ENCODE measurements at regions not wholly inside any gene's neighbourhood (a gene's known extent, or its start where the extent isn't known, plus 50 kb on each side); places are given as distances from the start of the nearest gene placed in this dataset.

GRCh38 chr5:130981663-130982062 lies 183.4 kb downstream of the HINT1 start:
- no peak overlapping the region for H3K27ac Mint-ChIP-seq
- H3K36me3 Mint-ChIP-seq, result peaks cover 6% of the 10 kb centered on the region
- H3K4me1 Mint-ChIP-seq (ENCODE audit: low read depth), result no peaks in the 10 kb centered on the region
- H3K27me3 Mint-ChIP-seq, result peaks cover 15% of the 10 kb centered on the region
- no peak overlapping the region for H3K4me3 Mint-ChIP-seq
- H3K9me3 Mint-ChIP-seq (ENCODE audit: low read depth), result peaks cover 6% of the 10 kb centered on the region

- no peak overlapping the region for H3K4me3 Mint-ChIP-seq
- peaks cover 6% of the 10 kb centered on the region for H3K9me3 Mint-ChIP-seq (ENCODE audit: low read depth)
- no peak overlapping the region for H3K27ac Mint-ChIP-seq
Measured at GRCh38 chr5:130978475-130978874, 186.6 kb downstream of the HINT1 start.

GRCh38 chr5:130976493-130976892 lies 188.6 kb downstream of the HINT1 start:
- Mint-ChIP-seq H3K36me3 (peaks cover 6% of the 10 kb centered on the region), H3K9me3 (ENCODE audit: low read depth) (peaks cover 6% of the 10 kb centered on the region), H3K27ac (no peak overlapping the region), H3K4me3 (no peak overlapping the region), H3K4me1 (ENCODE audit: low read depth) (no peaks in the 10 kb centered on the region), H3K27me3 (peaks cover 21% of the 10 kb centered on the region)

More at GRCh38 chr5:130978475-130978874, 186.6 kb downstream of the HINT1 start:
- Mint-ChIP-seq H3K4me1 (ENCODE audit: low read depth) (no peaks in the 10 kb centered on the region), H3K36me3 (peaks cover 6% of the 10 kb centered on the region), H3K27me3 (peaks cover 19% of the 10 kb centered on the region)

GRCh38 chr5:130975847-130976246 lies 189.2 kb downstream of the HINT1 start:
- peaks cover 6% of the 10 kb centered on the region for H3K36me3 Mint-ChIP-seq
- no peak overlapping the region for H3K27ac Mint-ChIP-seq
- H3K27me3 Mint-ChIP-seq, result peaks cover 20% of the 10 kb centered on the region
- H3K4me3 Mint-ChIP-seq, result no peak overlapping the region
- H3K4me1 Mint-ChIP-seq (ENCODE audit: low read depth), result no peaks in the 10 kb centered on the region
- H3K9me3 Mint-ChIP-seq (ENCODE audit: low read depth), result peaks cover 6% of the 10 kb centered on the region

GRCh38 chr5:130975299-130975698 lies 189.8 kb downstream of the HINT1 start:
- Mint-ChIP-seq H3K4me1 (ENCODE audit: low read depth) (no peaks in the 10 kb centered on the region), H3K4me3 (no peak overlapping the region), H3K27me3 (peaks cover 19% of the 10 kb centered on the region), H3K27ac (no peak overlapping the region), H3K36me3 (peaks cover 6% of the 10 kb centered on the region), H3K9me3 (ENCODE audit: low read depth) (peaks cover 6% of the 10 kb centered on the region)

- Mint-ChIP-seq H3K4me3 (no peak overlapping the region), H3K4me1 (ENCODE audit: low read depth) (no peaks in the 10 kb centered on the region), H3K9me3 (ENCODE audit: low read depth) (peaks cover 2% of the 10 kb centered on the region), H3K36me3 (peaks cover 2% of the 10 kb centered on the region), H3K27me3 (peaks cover 14% of the 10 kb centered on the region), H3K27ac (no peak overlapping the region)
Measured at GRCh38 chr5:130974021-130974683, 190.9 kb downstream of the HINT1 start.

GRCh38 chr5:130966990-130967525 lies 198.0 kb downstream of the HINT1 start:
- Mint-ChIP-seq H3K36me3 (peaks cover 5% of the 10 kb centered on the region), H3K4me3 (no peak overlapping the region), H3K9me3 (ENCODE audit: low read depth) (peaks cover 2% of the 10 kb centered on the region), H3K27me3 (peaks cover 2% of the 10 kb centered on the region), H3K4me1 (ENCODE audit: low read depth) (no peaks in the 10 kb centered on the region), H3K27ac (no peak overlapping the region)

GRCh38 chr5:130965920-130966319 lies 199.1 kb downstream of the HINT1 start:
- no peak overlapping the region for H3K4me3 Mint-ChIP-seq
- peaks cover 2% of the 10 kb centered on the region for H3K27me3 Mint-ChIP-seq
- no peak overlapping the region for H3K27ac Mint-ChIP-seq
- H3K36me3 Mint-ChIP-seq, result peaks cover 6% of the 10 kb centered on the region
- peaks cover 3% of the 10 kb centered on the region for H3K9me3 Mint-ChIP-seq (ENCODE audit: low read depth)
- H3K4me1 Mint-ChIP-seq (ENCODE audit: low read depth), result no peaks in the 10 kb centered on the region

GRCh38 chr5:130965360-130965759 lies 199.7 kb downstream of the HINT1 start:
- H3K27ac Mint-ChIP-seq, result no peak overlapping the region
- H3K4me3 Mint-ChIP-seq, result no peak overlapping the region
- peaks cover 3% of the 10 kb centered on the region for H3K9me3 Mint-ChIP-seq (ENCODE audit: low read depth)
- H3K36me3 Mint-ChIP-seq, result peaks cover 7% of the 10 kb centered on the region
- no peaks in the 10 kb centered on the region for H3K4me1 Mint-ChIP-seq (ENCODE audit: low read depth)
- peaks cover 2% of the 10 kb centered on the region for H3K27me3 Mint-ChIP-seq

GRCh38 chr5:130964231-130965202 lies 200.5 kb downstream of the HINT1 start:
- Mint-ChIP-seq H3K27ac (no peak overlapping the region), H3K36me3 (peaks cover 4% of the 10 kb centered on the region), H3K4me3 (no peak overlapping the region), H3K9me3 (ENCODE audit: low read depth) (peaks cover 3% of the 10 kb centered on the region), H3K27me3 (no peaks in the 10 kb centered on the region), H3K4me1 (ENCODE audit: low read depth) (no peaks in the 10 kb centered on the region)

GRCh38 chr5:130963798-130964197 lies 201.3 kb downstream of the HINT1 start:
- Mint-ChIP-seq H3K27me3 (no peaks in the 10 kb centered on the region), H3K36me3 (peaks cover 4% of the 10 kb centered on the region), H3K9me3 (ENCODE audit: low read depth) (peaks cover 3% of the 10 kb centered on the region), H3K27ac (no peak overlapping the region), H3K4me1 (ENCODE audit: low read depth) (no peaks in the 10 kb centered on the region), H3K4me3 (no peak overlapping the region)

GRCh38 chr5:130957151-130957550 lies 207.9 kb downstream of the HINT1 start:
- H3K4me1 Mint-ChIP-seq (ENCODE audit: low read depth), result no peaks in the 10 kb centered on the region
- H3K9me3 Mint-ChIP-seq (ENCODE audit: low read depth), result peaks cover 2% of the 10 kb centered on the region
- peaks cover 2% of the 10 kb centered on the region for H3K36me3 Mint-ChIP-seq
- H3K27me3 Mint-ChIP-seq, result no peaks in the 10 kb centered on the region
- no peak overlapping the region for H3K27ac Mint-ChIP-seq
- no peak overlapping the region for H3K4me3 Mint-ChIP-seq

GRCh38 chr5:130955041-130955440 lies 210.0 kb downstream of the HINT1 start:
- Mint-ChIP-seq H3K4me3 (no peak overlapping the region), H3K27me3 (no peaks in the 10 kb centered on the region), H3K4me1 (ENCODE audit: low read depth) (no peaks in the 10 kb centered on the region), H3K9me3 (ENCODE audit: low read depth) (no peaks in the 10 kb centered on the region), H3K36me3 (no peaks in the 10 kb centered on the region), H3K27ac (no peak overlapping the region)

- Mint-ChIP-seq H3K27ac (no peak overlapping the region), H3K4me3 (no peak overlapping the region), H3K9me3 (ENCODE audit: low read depth) (no peaks in the 10 kb centered on the region), H3K27me3 (no peaks in the 10 kb centered on the region), H3K36me3 (no peaks in the 10 kb centered on the region), H3K4me1 (ENCODE audit: low read depth) (no peaks in the 10 kb centered on the region)
Measured at GRCh38 chr5:130954336-130954735, 210.7 kb downstream of the HINT1 start.

- H3K36me3 Mint-ChIP-seq, result no peaks in the 10 kb centered on the region
- H3K4me1 Mint-ChIP-seq (ENCODE audit: low read depth), result no peaks in the 10 kb centered on the region
- H3K27me3 Mint-ChIP-seq, result no peaks in the 10 kb centered on the region
- no peak overlapping the region for H3K4me3 Mint-ChIP-seq
- no peaks in the 10 kb centered on the region for H3K9me3 Mint-ChIP-seq (ENCODE audit: low read depth)
- H3K27ac Mint-ChIP-seq, result no peak overlapping the region
Measured at GRCh38 chr5:130939059-130939458, 226.0 kb downstream of the HINT1 start.
